Loucy (cell line): ENCODE measurements at regions not wholly inside any gene's neighbourhood (a gene's known extent, or its start where the extent isn't known, plus 50 kb on each side); places are given as distances from the start of the nearest gene placed in this dataset.
"Not testable (repeated sequence)": the region's sequence is repeated elsewhere in the genome, so short reads cannot be mapped to it uniquely, and the experiment has no call there.

Experiments
- H2AFZ ChIP-seq: fragments of 200-600 bp; sonication (generic); 2 replicates; pipeline ENCODE4 v1.6.0; 2016; ENCODE audit warnings: antibody characterized with exemption, mild to moderate bottlenecking, low read length, moderate library complexity
- H3F3A ChIP-seq: fragments of 200-600 bp; 2 replicates; pipeline ENCODE4 v1.6.0; 2016; ENCODE audit warnings: antibody characterized with exemption, low read depth, mild to moderate bottlenecking
- H3K27me3 ChIP-seq: fragments of 200-600 bp; sonication (generic); 2 replicates; pipeline ENCODE4 v1.6.1; 2014; ENCODE audit warnings: low read length, mild to moderate bottlenecking; ENCODE audit not compliant: insufficient read depth, poor library complexity, severe bottlenecking
- H3K36me3 ChIP-seq: fragments of 200-600 bp; sonication (generic); 2 replicates; pipeline ENCODE4 v1.6.1; 2016; ENCODE audit warnings: low read length; ENCODE audit not compliant: insufficient read depth
- H3K4me1 ChIP-seq: fragments of 200-600 bp; sonication (generic); 2 replicates; pipeline ENCODE4 v1.5.1; 2014; ENCODE audit warnings: low read length, mild to moderate bottlenecking; ENCODE audit not compliant: insufficient read depth, poor library complexity, severe bottlenecking
- H3K4me2 ChIP-seq: fragments of 200-600 bp; sonication (generic); 2 replicates; pipeline ENCODE4 v1.6.0; 2014; ENCODE audit warnings: antibody characterized with exemption, low read length, low read depth, mild to moderate bottlenecking; ENCODE audit not compliant: poor library complexity, severe bottlenecking
- H3K4me3 ChIP-seq: fragments of 200-600 bp; sonication (generic); 2 replicates; pipeline ENCODE4 v1.5.1; 2014; ENCODE audit warnings: low read length, mild to moderate bottlenecking, mixed read lengths; ENCODE audit not compliant: poor library complexity, severe bottlenecking
- H3K79me2 ChIP-seq: fragments of 200-600 bp; sonication (generic); 2 replicates; pipeline ENCODE4 v1.6.1; 2014; ENCODE audit warnings: low read length; ENCODE audit not compliant: insufficient read depth
- H3K9ac ChIP-seq: fragments of 200-600 bp; sonication (generic); 2 replicates; pipeline ENCODE4 v1.6.0; 2014; ENCODE audit warnings: mild to moderate bottlenecking, low read depth, low read length, moderate library complexity; ENCODE audit not compliant: poor library complexity, severe bottlenecking
- H3K9me2 ChIP-seq: fragments of 200-600 bp; sonication (generic); replicated peaks from 2 replicates; pipeline ENCODE4 v1.6.1; 2016; ENCODE audit warnings: low read depth, low read length, mixed read lengths
- H3K9me3 ChIP-seq: fragments of 200-600 bp; sonication (generic); 2 replicates; pipeline ENCODE4 v1.6.1; 2014; ENCODE audit warnings: mild to moderate bottlenecking, antibody characterized with exemption, low read length, low read depth; ENCODE audit not compliant: insufficient read depth
- H4K20me1 ChIP-seq: fragments of 200-600 bp; sonication (generic); 2 replicates; pipeline ENCODE4 v1.6.0; 2014; ENCODE audit warnings: antibody characterized with exemption, low read length, mild to moderate bottlenecking; ENCODE audit not compliant: insufficient read depth, poor library complexity, severe bottlenecking
- CTCF ChIP-seq: fragments of 200-600 bp; sonication (generic); conservative IDR thresholded peaks from 2 replicates; pipeline ENCODE4 v1.5.1; 2014; ENCODE audit warnings: mild to moderate bottlenecking, antibody characterized with exemption, low read length
- EZH2phosphoT487 ChIP-seq: fragments of 200-600 bp; IDR thresholded peaks from 2 replicates; pipeline ENCODE4 v1.6.1; 2018; ENCODE audit warnings: antibody characterized with exemption, mild to moderate bottlenecking, moderate library complexity, borderline replicate concordance

GRCh38 chr7:109456116-109456515, 886.4 kb downstream of the DNAJB9 start:
- no peaks in the 10 kb centered on the region for H3K27me3 ChIP-seq
- no peaks in the 10 kb centered on the region for H4K20me1 ChIP-seq
- H3K79me2 ChIP-seq, result no peaks in the 10 kb centered on the region
- no peaks in the 10 kb centered on the region for H3K4me1 ChIP-seq
- no peak overlapping the region for H3K4me2 ChIP-seq
- no peak overlapping the region for H3K4me3 ChIP-seq
- no peak overlapping the region for H2AFZ ChIP-seq
- no peaks in the 10 kb centered on the region for H3K9me3 ChIP-seq
- H3F3A ChIP-seq, result no peaks in the 10 kb centered on the region
- H3K9ac ChIP-seq, result no peak overlapping the region
- no peaks in the 10 kb centered on the region for H3K36me3 ChIP-seq
- H3K9me2 ChIP-seq, result no peaks in the 10 kb centered on the region
- TF ChIP-seq EZH2phosphoT487 (no peak), CTCF (no peak)

- H2AFZ ChIP-seq, result no peak overlapping the region
- H3K4me1 ChIP-seq, result no peaks in the 10 kb centered on the region
- H3K9ac ChIP-seq, result no peak overlapping the region
- no peaks in the 10 kb centered on the region for H4K20me1 ChIP-seq
- H3K79me2 ChIP-seq, result no peaks in the 10 kb centered on the region
- H3K9me3 ChIP-seq, result no peaks in the 10 kb centered on the region
- H3K36me3 ChIP-seq, result no peaks in the 10 kb centered on the region
- H3F3A ChIP-seq, result no peaks in the 10 kb centered on the region
- no peaks in the 10 kb centered on the region for H3K27me3 ChIP-seq
- no peaks in the 10 kb centered on the region for H3K9me2 ChIP-seq
- no peak for TF ChIP-seq CTCF
- TF ChIP-seq EZH2phosphoT487, result no peak
- no peak overlapping the region for H3K4me3 ChIP-seq
- no peak overlapping the region for H3K4me2 ChIP-seq
Measured at GRCh38 chr7:109460296-109460695, 890.6 kb downstream of the DNAJB9 start.

GRCh38 chr7:109462171-109462570, 892.5 kb downstream of the DNAJB9 start:
- Histone ChIP-seq H3K9me2 (no peaks in the 10 kb centered on the region), H3K27me3 (no peaks in the 10 kb centered on the region), H3K4me2 (no peak overlapping the region), H3K9ac (no peak overlapping the region), H3K79me2 (no peaks in the 10 kb centered on the region), H3K36me3 (no peaks in the 10 kb centered on the region), H3K4me1 (no peaks in the 10 kb centered on the region), H3K9me3 (no peaks in the 10 kb centered on the region), H3K4me3 (no peak overlapping the region), H4K20me1 (no peaks in the 10 kb centered on the region), H2AFZ (no peak overlapping the region), H3F3A (no peaks in the 10 kb centered on the region)
- no peak for TF ChIP-seq CTCF
- no peak for TF ChIP-seq EZH2phosphoT487

GRCh38 chr7:109467729-109468128, 898.1 kb downstream of the DNAJB9 start:
- not testable (repeated sequence) for H3F3A ChIP-seq, H3K9me2 ChIP-seq, H3K9ac ChIP-seq, H3K36me3 ChIP-seq, H3K27me3 ChIP-seq, H3K9me3 ChIP-seq, H3K4me2 ChIP-seq, H3K79me2 ChIP-seq, H3K4me3 ChIP-seq, H3K4me1 ChIP-seq, H2AFZ ChIP-seq, H4K20me1 ChIP-seq
